Islet of Langerhans (tissue), 1 donor: ENCODE measurements at regions not wholly inside any gene's neighbourhood (a gene's known extent, or its start where the extent isn't known, plus 50 kb on each side); places are given as distances from the start of the nearest gene placed in this dataset.

ENCODE experiments used
- FAIRE-seq: peaks from one replicate; lab custom pipeline; 2011; peaks lifted over from hg19 to GRCh38; lab: Jason Lieb, UNC

DNA sequence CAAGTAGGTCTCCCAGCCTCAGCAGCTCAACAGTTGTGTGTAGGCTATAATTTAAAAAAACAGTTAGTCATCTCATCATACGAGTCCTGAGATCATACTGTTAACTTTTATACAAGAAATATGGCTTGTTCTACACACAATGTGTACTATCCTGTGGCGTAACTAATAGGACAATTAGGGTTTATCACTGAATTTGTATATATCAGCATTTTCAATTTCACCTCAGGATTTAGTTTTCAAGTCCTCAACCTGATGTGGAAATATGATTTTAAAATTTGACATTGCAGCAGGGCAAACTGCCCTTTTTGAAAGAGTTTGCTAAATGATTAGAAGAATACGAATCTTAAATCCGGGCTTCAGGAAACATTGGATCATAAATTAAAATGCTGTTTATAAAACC, 237.2 kb upstream of the CTBP2 start:
- FAIRE-seq = no peak

DNA sequence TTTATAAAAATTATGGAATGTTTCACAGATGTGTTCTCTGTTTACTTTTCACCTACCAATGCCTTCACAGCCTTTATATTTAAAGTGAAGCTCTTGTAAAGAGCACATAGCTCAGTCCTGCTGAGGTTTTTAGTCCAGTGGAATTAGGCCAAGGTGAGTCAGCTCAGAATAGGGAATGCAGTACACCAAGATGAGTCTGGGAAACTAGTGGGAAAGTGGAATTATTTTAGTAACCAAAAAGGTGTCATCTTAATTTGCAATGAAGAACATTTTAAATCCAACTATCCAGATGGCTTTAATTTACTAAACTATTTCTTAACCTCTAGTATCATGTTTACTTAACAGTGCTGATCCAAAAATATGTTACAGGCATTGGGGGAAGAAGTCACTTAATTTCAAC, 236.3 kb upstream of the CTBP2 start:
- FAIRE-seq = no peak

DNA sequence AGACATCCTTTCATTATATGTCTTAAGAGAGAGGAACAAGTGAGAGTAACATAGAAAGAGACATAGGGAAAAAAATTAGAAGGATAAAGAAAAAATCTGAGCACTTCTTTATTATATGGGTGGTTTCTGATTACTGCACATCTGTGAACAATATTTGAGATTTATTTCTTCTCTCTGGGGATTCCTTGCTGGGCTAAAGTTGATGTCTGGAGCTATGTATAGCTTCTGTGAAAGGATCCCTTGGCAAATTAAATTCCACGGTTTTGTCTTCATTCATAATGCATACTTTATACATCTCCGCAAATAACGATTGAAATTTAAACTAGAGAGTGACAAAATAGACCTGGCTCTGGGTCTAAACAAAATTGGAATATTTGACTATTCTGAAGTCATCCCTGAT, 232.2 kb upstream of the CTBP2 start:
- FAIRE-seq = no peak

DNA sequence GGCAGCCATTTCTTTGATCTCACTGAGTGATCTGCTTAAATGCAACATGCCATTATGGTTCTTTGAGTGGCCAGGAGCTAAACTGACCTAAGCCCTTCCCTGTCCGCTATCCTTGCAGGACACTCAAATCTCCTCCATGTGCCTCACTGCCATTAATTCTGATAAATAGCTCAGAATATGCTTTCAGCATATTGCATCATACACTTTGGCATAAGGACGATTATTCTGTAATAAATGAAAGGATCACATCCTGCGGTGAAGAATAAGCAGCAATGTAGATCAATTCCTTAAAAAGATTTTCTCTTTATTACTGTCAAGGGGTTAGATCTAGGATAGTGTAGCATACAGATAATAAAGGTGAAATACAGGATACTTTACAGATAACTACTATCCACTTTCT, 231.8 kb upstream of the CTBP2 start:
- FAIRE-seq = no peak

DNA sequence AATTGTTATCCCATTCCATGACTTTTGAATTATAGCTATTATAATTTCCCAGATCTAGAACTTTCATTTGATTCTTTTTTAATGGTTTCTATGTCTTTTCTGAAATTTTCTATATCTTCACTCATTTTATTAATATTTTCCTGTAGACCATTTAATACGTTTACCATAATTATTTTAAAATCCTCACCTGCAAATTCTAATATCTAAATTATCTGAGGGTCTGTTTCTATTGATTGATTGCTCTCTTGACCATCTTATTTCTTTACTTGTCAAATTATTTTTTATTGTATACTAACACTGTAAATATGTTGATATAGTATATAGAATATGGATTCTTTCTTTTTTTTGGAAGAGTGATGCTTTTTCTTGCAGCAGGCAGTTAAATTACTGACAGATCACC, 229.3 kb upstream of the CTBP2 start:
- FAIRE-seq = no peak

DNA sequence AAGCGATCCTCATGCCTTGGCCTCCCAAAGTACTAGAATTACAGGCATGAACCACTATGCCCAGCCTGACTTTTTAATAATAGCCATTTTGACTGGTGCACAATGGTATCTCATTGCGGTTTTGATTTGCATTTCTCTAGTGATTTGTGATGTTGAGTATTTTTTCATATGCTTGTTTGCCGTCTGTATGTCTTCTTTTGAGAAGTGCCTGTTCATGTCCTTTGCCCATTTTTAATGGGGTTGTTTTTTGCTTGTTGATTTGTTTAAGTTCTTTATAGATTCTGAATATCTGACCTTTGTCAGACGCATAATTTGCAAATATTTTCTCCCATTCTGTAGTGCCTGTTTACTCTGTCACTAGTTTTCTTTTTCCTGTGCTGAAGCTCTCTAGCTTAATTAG, 219.2 kb upstream of the CTBP2 start:
- FAIRE-seq = no peak

DNA sequence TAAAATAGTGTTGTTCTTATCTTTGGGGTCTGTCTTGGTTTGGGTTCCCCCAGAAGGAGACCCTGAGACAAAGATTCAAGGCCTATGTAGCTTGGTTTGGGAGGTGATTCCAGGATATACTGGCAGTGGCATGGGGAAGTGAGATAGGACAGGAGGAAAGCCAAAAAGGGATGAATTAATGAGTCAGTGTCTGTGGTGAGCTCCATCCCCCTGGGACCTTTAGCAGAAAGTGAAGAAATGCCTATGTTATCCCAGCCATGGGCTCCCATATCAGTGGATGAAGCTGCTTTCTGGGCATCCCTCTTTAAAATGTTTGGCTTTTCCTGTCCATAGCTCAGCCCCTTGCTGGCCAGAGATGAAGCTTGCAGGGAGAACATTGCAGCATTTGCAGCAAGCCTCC, 217.0 kb upstream of the CTBP2 start:
- FAIRE-seq = no peak

DNA sequence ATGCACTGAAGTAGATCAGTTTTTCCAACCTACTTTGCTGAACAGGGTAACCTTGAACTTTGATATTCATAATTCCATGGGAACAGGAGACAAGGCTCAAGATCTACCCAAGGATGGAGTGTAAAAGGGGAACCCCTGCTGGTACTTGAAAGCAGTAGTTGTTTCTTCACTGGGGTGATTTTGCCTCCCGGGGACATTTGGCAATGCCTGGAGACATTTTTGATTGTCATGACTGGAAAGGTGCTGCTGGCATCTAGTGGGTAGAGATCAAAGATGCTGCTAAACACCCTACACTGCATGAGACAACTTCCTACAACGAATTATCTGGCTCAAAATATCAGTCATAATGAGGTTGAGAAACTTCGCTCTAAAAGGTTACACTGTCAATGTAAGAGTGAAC, 214.8 kb upstream of the CTBP2 start:
- no peak for FAIRE-seq

DNA sequence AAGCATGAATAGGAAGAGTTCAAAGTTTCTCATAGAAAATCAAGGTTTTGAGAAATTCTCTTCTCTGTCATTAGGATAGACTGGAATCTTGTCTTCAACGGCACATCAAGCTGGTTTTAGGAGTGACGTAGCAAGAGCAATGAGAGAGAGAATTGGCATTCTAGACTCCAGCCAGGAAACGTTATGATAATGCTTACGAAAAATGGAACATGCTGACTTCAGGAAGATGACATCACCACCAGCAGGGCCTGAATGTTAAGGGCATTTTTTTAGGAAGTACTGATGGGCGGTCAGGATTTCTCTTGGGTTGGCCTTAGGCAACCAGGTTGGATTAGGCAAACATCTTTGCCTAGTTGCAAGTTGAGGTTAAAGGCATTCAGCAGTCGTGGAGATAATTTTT, 213.2 kb upstream of the CTBP2 start:
- no peak for FAIRE-seq

DNA sequence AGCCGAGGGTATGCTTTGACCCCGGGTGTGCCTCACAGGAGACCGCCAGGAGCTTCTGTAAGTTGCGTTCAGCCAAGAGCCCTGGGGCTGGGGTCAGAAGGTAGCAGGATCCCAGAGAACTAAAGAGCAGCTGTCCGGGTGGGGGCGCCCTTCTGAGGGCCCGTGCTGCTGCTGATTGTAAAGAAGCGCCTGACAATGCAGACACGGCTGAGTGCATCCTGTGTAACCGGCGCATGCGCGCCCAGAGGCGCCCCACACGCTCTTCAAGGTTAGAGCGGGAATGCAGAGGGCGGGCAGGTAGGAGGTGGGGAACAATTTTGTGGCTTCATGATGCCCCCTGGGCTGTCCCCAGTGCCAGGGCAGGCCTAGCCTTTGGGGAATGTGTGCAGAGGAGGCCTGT, 210.2 kb upstream of the CTBP2 start:
- no peak for FAIRE-seq

DNA sequence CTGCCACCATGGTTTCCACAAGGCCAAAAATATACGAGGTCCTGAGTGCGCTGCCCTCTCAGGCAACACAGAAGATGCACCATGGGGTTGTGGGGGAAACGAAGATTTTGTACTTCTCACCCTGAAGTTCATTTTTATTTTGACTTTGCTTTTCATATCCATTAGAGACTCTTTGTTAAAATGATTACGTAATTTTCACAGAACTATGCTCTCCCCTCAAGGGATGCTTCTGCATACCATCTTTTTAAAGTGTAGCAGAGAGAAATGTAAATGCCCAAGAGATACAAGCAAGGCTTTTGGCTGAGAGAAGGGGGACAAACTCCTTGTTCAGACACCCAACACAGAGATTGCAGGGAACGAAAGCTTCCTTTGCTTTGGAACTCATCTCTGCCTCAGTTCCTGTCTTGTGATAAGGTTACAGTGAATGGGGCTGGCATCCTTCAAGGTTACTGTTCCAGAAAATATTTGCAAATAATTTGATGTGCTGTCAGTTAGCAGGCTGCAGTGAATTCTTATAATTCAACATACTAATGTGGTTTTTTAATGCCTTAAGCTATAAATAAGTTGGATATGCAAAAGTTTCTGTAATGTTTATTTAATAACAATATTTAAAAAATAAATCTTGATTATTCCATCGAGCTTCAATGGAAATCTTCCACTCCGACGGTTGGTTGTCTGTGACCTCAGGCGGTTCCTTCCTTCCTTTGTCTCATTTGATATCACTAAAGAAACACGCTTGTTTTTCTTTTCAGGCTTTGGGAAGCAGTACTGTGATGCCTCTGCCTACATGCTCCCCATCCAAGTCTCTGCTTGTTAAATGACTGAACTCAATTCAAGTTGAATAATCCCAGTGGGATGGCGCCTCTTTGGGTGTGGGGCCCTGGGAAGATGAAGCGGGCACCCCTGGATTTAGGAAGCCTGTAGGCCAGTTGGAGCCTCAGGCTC, 209.3 kb upstream of the CTBP2 start:
- no peak for FAIRE-seq

DNA sequence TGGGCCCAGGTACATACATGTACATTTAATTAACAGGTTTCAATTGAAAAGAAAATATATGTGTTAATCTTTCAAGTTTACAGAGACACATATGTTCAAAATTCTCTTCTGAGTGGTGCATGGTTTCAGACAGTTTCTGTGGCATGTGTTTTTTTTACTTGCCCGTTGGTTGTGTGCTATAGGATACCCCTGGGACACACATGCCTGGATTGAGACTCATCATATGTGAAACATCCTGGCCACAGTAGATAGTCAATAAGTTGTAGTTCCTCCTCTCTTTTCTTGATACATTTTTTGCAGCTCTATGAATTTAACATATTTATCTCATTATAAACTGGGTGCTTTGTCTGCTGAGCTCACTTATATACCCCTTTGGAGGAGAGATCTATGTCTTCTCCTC, 207.8 kb upstream of the CTBP2 start:
- no peak for FAIRE-seq

DNA sequence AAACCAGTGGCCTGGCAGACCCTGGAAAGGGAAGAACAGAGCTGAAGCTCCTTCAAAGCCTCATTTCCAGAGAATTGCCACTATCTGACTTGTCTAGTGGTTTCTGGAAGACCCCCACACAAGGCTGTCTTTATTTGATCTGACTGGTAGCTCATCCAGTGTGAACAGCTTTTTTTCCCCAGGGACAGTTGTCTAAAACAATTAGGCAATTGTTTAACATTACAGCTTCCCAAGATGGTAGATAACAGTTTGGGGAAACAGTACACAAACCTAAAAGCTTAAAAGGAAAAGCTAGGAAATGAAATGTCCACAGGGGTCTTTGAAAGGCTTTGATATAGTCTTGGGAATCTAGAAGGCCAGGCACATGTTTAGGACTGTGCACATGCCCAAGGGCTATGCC, 203.4 kb upstream of the CTBP2 start:
- no peak for FAIRE-seq

DNA sequence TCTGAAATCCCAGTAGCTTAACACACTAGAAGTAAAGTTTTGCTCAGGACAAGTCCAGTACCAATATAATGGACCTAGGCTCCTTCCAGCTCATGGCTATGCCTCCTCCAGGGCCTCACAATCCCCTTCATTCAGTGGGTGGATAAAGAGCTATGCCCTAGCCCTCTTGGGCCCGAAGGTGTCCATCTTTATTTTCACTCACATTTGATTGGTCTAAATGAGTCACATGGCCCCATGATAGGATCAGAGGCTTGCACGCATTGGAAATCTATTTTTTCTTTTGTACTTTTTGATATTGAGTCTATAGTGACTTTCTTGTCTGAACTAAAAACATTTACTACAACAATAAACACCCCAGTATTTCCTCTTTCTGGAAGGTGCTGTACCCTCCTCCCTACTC, 202.6 kb upstream of the CTBP2 start:
- FAIRE-seq = no peak

DNA sequence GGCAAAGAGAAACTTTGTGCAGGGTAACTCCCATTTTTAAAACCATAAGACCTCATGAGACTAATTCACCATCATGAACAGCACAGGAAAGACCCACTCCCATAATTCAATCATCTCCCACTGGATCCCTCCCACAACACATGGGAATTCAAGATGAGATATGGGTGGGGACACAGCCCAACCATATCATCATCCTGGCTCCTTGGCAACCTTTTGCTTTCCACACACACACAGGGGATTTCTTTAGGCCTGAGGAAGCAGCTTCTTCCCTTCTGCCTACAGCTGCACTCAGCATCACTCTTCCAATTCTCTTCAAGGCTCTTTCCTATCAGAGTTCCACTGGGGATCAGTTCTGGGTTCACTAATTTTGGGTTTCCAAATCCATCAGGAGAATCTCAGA, 199.0 kb upstream of the CTBP2 start:
- FAIRE-seq = no peak

DNA sequence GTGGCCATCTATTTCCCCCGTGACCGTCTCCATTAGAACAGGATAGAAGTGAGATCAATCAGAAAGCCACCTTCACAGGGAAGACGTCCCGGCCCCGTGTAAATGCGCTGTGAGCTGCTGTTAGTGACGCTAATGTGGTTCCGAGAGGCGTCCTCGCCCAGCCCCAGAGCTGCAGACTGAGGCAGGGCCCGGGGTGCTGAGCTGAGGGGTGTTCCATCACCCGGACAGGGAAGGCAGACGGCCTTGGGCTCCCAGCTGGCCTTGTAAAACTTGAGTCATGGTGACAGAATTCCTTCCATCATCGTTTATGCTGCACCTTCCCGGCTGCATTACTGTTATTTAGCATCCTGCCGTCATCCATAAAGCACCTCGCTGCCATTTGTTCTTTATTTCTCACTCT, 195.3 kb upstream of the CTBP2 start:
- FAIRE-seq = no peak

DNA sequence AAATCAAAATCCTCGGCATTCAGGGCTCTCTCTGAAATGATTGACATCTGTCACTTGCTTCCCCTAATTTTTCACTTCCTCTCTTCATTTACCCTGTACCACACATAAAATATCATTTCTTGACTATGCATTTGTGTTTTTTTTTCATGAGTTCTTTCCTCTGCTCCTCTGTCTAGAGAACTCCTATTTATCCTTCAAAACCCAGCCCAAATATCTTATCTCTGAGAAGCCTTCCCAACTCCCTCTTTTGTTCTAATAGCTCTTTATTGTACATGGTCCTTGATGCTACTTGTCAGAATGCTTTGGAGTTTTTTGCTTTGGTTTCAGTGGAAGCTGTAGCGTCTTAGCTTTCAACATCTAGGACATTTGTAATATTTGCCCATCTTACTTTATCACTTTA, 190.2 kb upstream of the CTBP2 start:
- no peak for FAIRE-seq

DNA sequence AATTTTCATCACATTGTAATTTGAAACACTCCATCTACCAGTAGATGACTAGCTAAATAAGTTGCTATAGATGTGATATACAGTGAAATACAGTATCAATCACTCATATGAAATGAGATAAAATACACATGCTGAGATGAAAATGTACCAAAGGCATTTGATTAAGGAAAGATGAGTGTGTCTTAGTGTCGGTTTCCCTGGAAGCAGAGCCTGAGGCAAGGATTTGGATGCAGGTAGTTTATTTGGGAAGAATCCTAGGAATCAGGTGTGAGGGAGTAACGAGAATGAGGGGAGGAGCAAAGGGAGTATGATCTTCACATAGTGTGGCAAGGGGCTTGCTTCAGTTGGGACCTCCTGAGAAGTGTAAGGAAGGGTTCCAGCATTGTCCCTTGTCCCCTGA, 188.2 kb upstream of the CTBP2 start:
- FAIRE-seq = no peak

DNA sequence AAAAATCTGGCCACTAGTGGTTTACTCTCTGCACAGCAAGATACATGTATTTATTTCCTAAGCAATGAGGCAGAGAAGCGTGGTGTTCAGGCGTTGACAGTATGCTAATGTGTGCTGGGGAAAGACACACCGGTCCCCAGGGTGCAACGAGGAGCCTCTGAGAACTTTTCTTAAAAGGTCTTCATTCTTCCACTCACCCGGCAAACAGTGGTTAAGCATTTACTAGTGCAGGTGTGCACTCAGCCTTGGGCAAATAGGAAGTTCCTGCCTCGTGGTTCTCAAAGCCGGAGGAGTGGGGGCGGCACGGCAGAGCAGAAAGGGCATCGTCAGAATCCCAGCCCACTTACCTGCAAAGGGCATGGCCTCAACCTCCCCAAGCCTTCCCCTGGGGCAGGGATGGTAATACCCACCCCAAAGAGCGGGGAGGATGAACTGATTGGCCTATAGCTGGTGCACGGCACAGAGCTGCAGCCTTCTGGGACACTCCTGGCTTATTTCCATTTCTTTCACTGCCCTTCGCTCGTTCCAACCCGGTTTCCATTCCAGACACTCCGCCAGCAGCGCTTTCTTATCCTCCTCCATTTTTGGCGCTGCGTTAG, 184.3 kb upstream of the CTBP2 start:
- no peak for FAIRE-seq

DNA sequence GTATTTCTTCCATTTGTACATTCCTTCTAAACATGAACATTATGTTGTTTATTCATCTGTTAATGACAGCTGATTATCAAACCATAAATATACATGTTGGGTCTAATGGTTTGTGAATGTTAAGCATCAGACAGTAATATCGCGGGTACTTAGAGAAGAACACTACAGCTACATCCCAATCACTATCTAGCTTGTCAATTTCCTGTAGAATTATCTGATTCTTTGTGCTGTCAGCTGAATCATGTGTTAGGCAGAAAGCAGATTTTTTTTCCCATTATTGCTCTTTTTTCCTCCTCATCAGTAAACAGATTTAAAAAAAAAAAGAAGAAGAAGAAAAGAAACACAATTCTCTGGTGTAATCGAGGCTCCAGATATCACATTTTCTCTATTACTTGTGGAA, 183.6 kb upstream of the CTBP2 start:
- no peak for FAIRE-seq

DNA sequence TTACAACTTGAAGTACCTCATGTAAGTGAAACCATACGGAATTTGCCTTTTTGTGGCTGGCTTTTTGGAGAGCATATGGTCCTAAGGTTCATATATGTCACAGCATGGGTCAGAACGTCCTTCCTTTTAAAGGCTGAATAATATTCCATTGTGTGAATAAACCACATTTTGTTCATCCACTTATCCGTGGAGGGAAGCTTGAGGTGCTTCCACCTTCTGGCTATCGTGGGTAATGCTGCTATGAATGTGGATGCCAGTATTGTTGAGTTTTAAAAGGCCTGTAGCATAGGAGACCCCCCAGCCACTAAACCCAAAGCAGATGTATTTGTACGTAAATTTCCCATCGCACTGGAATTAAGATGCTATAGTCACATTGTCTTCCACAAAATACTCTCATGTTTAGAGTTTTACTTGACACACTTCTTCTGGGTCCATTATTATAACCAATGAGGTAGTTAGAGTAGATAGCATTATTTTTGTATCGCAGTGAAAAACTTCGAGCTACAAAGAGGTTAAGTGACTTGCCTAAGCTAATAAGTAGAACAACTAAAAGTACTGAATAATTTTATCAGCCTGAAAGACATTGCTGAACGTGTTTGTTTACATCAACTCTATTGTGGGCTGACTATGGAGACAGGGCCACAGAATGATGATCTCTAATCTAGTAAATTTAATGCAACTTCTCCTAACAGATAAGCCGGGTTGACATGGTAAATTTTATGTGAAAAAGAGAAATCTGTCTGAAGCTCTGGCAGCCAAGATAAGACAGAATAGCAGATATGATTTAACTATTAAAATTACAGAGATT, 183.0 kb upstream of the CTBP2 start:
- FAIRE-seq = peak; percentile 5

DNA sequence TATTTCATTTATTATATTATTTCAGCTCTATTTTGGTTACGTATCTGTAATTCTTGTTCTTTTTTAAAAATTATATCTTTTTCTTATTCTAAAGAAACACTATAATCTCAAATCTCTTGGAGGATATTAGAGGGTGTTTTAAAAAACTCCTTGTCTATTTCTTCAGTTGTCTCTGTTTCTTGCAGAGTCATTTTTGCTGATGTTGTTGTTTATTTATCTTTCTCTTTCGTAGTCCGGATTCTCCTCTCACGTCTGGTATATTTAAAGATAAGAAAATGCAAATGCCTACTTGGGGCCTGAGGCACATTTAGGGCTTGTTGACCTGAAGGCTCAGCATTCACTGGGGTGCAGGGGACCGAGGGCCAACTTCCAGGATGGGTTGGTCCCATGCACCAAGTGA, 181.2 kb upstream of the CTBP2 start:
- FAIRE-seq = no peak

DNA sequence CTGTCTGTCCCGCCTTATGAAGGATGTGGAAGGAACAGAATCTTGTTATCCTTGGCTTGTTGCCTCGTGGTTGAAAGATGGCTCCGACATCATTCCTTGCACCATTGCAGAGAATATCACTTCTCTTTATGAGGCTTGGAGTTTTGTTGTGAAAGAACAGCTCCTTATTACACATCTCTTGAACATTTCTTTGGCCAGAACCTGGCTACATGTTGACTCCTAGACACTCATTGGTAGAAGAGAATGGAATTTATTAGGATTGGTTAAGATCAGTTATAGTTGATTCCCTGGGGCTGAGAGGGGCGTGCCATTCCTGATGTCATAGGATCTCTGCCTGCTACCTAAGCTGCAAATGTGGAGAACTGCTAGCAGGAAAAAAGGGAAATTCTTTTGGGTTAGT, 180.5 kb upstream of the CTBP2 start:
- FAIRE-seq = no peak
